IMR-90 (cell line): ENCODE measurements at regions not wholly inside any gene's neighbourhood (a gene's known extent, or its start where the extent isn't known, plus 50 kb on each side); places are given as distances from the start of the nearest gene placed in this dataset.

Experiments used
- ATAC-seq: fragments of 200-7000 bp; cut with Tn5 transposase; 2 replicates; pipeline ENCODE4 v1.9.1; 2020; ENCODE audit warnings: low read depth, mild to moderate bottlenecking, moderate library complexity
- BruUV-seq: library from RNA; stranded (reverse); fragments of 400-500 nt; replicated peaks from 2 replicates; lab custom pipeline; 2021; lab: Mats Ljungman, UMichigan
- CTCF ChIA-PET: fragments of 300-600 bp; formaldehyde crosslinking; extraction: SDS; loops from one replicate; lab custom pipeline; 2021; ENCODE audit warnings: antibody characterized with exemption; lab: Yijun Ruan, JAX
- POLR2A ChIA-PET: fragments of 300-600 bp; sonication (Branson Sonifier 250); formaldehyde crosslinking; loops from one replicate; lab custom pipeline; 2022; ENCODE audit warnings: antibody characterized with exemption; ENCODE audit not compliant: unreplicated experiment; lab: Charles Lee
- DNase-seq: peaks from one replicate; pipeline ENCODE4 v3.0.0; 2013
- H2AFZ ChIP-seq: replicated peaks from 2 replicates; pipeline ENCODE3; 2013; ENCODE audit warnings: low read length, mild to moderate bottlenecking; ENCODE audit not compliant: poor library complexity
- H2AK5ac ChIP-seq: 2 replicates; pipeline ENCODE4 v1.6.1; 2013; ENCODE audit warnings: low read depth, low read length, inconsistent platforms
- H2AK9ac ChIP-seq: replicated peaks from 2 replicates; pipeline ENCODE3; 2013; ENCODE audit warnings: mild to moderate bottlenecking, low read depth, low read length, moderate library complexity; ENCODE audit not compliant: poor library complexity
- H2BK120ac ChIP-seq: 2 replicates; pipeline ENCODE4 v1.6.1; 2013; ENCODE audit warnings: low read depth, low read length, inconsistent platforms
- H2BK15ac ChIP-seq: 3 replicates; pipeline ENCODE4 v1.6.1; 2013; ENCODE audit warnings: low read depth, low read length, inconsistent platforms
- H2BK20ac ChIP-seq: 2 replicates; pipeline ENCODE4 v1.6.1; 2013; ENCODE audit warnings: low read depth, mild to moderate bottlenecking, inconsistent platforms, low read length, moderate library complexity
- H2BK5ac ChIP-seq: 2 replicates; pipeline ENCODE4 v1.6.1; 2013; ENCODE audit warnings: mild to moderate bottlenecking, low read depth, low read length, inconsistent platforms; ENCODE audit not compliant: poor library complexity, severe bottlenecking
- H3K14ac ChIP-seq: replicated peaks from 2 replicates; pipeline ENCODE4 v1.6.1; 2013; ENCODE audit warnings: low read depth, low read length, inconsistent platforms
- H3K18ac ChIP-seq: 2 replicates; pipeline ENCODE4 v1.6.1; 2013; ENCODE audit warnings: low read depth, low read length, control low read depth
- H3K23ac ChIP-seq: 2 replicates; pipeline ENCODE4 v1.6.1; 2013; ENCODE audit warnings: low read depth, low read length, inconsistent platforms
- H3K27ac ChIP-seq: 2 replicates; pipeline ENCODE4 v1.5.1; 2013; ENCODE audit warnings: mild to moderate bottlenecking, control low read depth, low read length; ENCODE audit not compliant: insufficient read depth
- H3K27me3 ChIP-seq: 2 replicates; pipeline ENCODE4 v1.6.1; 2013; ENCODE audit warnings: low read length; ENCODE audit not compliant: control insufficient read depth, insufficient read depth
- H3K36me3 ChIP-seq: 2 replicates; pipeline ENCODE4 v1.6.1; 2013; ENCODE audit warnings: low read length, mixed read lengths; ENCODE audit not compliant: control insufficient read depth, insufficient read depth
- H3K4ac ChIP-seq: 2 replicates; pipeline ENCODE4 v1.6.1; 2013; ENCODE audit warnings: low read depth, low read length, inconsistent platforms
- H3K4me1 ChIP-seq: 2 replicates; pipeline ENCODE4 v1.6.1; 2013; ENCODE audit warnings: low read length, mixed read lengths; ENCODE audit not compliant: control insufficient read depth, insufficient read depth
- H3K4me2 ChIP-seq: 2 replicates; pipeline ENCODE4 v1.6.1; 2013; ENCODE audit warnings: low read depth, mild to moderate bottlenecking, control low read depth, low read length, moderate library complexity
- H3K4me3 ChIP-seq: 2 replicates; pipeline ENCODE4 v1.5.1; 2013; ENCODE audit warnings: low read depth, mild to moderate bottlenecking, control low read depth, low read length, moderate library complexity; ENCODE audit not compliant: insufficient read depth
- H3K56ac ChIP-seq: 2 replicates; pipeline ENCODE4 v1.6.1; 2013; ENCODE audit warnings: low read length, inconsistent platforms; ENCODE audit not compliant: insufficient read depth; ENCODE audit errors: extremely low read depth
- H3K79me1 ChIP-seq, 2 experiments: 2 replicates each; pipeline ENCODE4 v1.6.1; 2013; ENCODE audit warnings: low read length in 2 of 2, inconsistent platforms in 1 of 2, low read depth in 1 of 2
- H3K9ac ChIP-seq: 2 replicates; pipeline ENCODE4 v1.6.1; 2013; ENCODE audit warnings: low read depth, low read length, control low read depth
- H3K9me1 ChIP-seq: 2 replicates; pipeline ENCODE4 v1.6.1; 2013; ENCODE audit warnings: low read length, inconsistent platforms; ENCODE audit not compliant: insufficient read depth
- H3K9me3 ChIP-seq: 2 replicates; pipeline ENCODE4 v1.6.1; 2013; ENCODE audit warnings: low read length; ENCODE audit not compliant: control insufficient read depth, insufficient read depth
- H4K20me1 ChIP-seq: 2 replicates; pipeline ENCODE4 v1.6.1; 2013; ENCODE audit warnings: low read length, inconsistent platforms; ENCODE audit not compliant: insufficient read depth
- H4K5ac ChIP-seq: 2 replicates; pipeline ENCODE4 v1.6.1; 2013; ENCODE audit warnings: mild to moderate bottlenecking, low read depth, low read length, control low read depth
- H4K8ac ChIP-seq, 2 experiments: 2 replicates each; pipeline ENCODE4 v1.6.1; 2013; ENCODE audit warnings: low read depth in 2 of 2, low read length in 2 of 2, control low read depth in 1 of 2, inconsistent platforms in 1 of 2
- H4K91ac ChIP-seq: 2 replicates; pipeline ENCODE4 v1.6.1; 2013; ENCODE audit warnings: low read depth, low read length, inconsistent platforms; ENCODE audit not compliant: insufficient read depth
- CHD1 ChIP-seq: IDR thresholded peaks from 2 replicates; pipeline ENCODE4 v1.6.1; 2012; ENCODE audit warnings: low read depth, low read length, improper control_type of control experiment
- FOS ChIP-seq: fragments of 150-350 bp; IDR thresholded peaks from 2 replicates; pipeline ENCODE4 v1.6.1; 2016; ENCODE audit warnings: low read depth, low read length
- MAFK ChIP-seq: IDR thresholded peaks from 2 replicates; pipeline ENCODE4 v1.6.1; 2012; ENCODE audit warnings: low read depth, low read length, improper control_type of control experiment
- NFE2L2 ChIP-seq: fragments of 150-350 bp; IDR thresholded peaks from 2 replicates; pipeline ENCODE4 v1.6.1; 2016; ENCODE audit warnings: low read depth, mild to moderate bottlenecking, low read length
- RAD21 ChIP-seq: IDR thresholded peaks from 2 replicates; pipeline ENCODE4 v1.6.1; 2012; ENCODE audit warnings: low read length, improper control_type of control experiment
- SMC3 ChIP-seq: fragments of 150-350 bp; IDR thresholded peaks from 2 replicates; pipeline ENCODE4 v1.6.1; 2016; ENCODE audit warnings: low read depth, mild to moderate bottlenecking, antibody characterized with exemption, low read length, moderate library complexity
- WGBS, 2 experiments: methylation state at CpG; one replicate each; pipeline versions ENCODE4 v1.1.5 to v1.1.7; 2013; ENCODE audit warnings: missing lambda C conversion rate in 2 of 2; ENCODE audit not compliant: insufficient read length in 1 of 2; ENCODE audit errors: extremely low coverage in 2 of 2; 5-methylcytosine and 5-hydroxymethylcytosine counted together
- dilution Hi-C: fragments of 300-500 bp; cut with HindIII; formaldehyde crosslinking; loops from one replicate; pipeline ENCODE4 v1.14.3; 2018; ENCODE audit warnings: low sequenced_read_pairs; ENCODE audit not compliant: unreplicated experiment
- in situ Hi-C: fragments of 300-500 bp; cut with MboI; formaldehyde crosslinking; loops from 3 replicates; pipeline ENCODE4 v1.14.3; 2019; ENCODE audit warnings: low sequenced_read_pairs, inconsistent platforms, mixed read lengths
- intact Hi-C: fragments of 100-400 bp; cut with micrococcal nuclease; formaldehyde crosslinking; loops from 2 replicates; pipeline ENCODE4 v1.10.0; 2022
- TF ChIP-seq, protein P1 (sequence below): conservative IDR thresholded peaks from 2 replicates; pipeline ENCODE4 v1.5.1; 2012; ENCODE audit warnings: mild to moderate bottlenecking, low read depth, low read length, improper control_type of control experiment

DNA sequence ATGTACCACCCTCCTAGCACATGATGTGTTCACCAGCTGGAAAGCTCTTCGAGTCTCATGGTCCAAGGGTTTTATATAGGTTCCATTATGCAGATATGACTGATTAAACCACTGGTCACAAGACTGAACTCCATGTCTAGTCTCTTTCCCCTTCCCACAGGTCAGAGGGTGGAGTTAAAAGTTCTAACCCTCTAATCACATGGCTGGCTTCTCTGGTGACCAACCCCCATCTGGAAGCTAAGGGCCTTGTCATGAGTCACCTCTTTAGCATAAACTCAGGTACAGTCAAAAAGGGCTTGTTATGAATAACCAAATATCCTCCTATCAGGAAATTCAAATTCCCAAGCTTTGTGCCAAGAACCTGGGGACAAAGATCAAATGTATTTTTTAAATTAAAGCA, 52.0 kb upstream of the KLHL31 start:
- Histone ChIP-seq H3K9me1 (no peaks in the 10 kb centered on the region), H3K27me3 (no peaks in the 10 kb centered on the region; the same call in 1 of the 2 replicates), H3K56ac (no peak overlapping the region), H3K27ac (no peak overlapping the region), H3K4me1 (peaks cover 6% of the 10 kb centered on the region), H3K9me3 (no peaks in the 10 kb centered on the region), H3K18ac (no peak overlapping the region; the same call in 1 of the 2 replicates), H2AK9ac (no peak overlapping the region), H4K20me1 (no peaks in the 10 kb centered on the region), H2BK120ac (peak overlapping the region; percentile 39; the same call in 1 of the 2 replicates), H3K79me1 (no peaks in the 10 kb centered on the region), H2AK5ac (no peak overlapping the region), H4K8ac (no peak overlapping the region), H2BK5ac (no peak overlapping the region), H3K4me2 (no peak overlapping the region), H3K36me3 (no peaks in the 10 kb centered on the region), H3K9ac (no peak overlapping the region), H2AFZ (no peak overlapping the region), H3K4ac (no peak overlapping the region; the same call in 1 of the 2 replicates), H2BK20ac (no peak overlapping the region), H4K91ac (peak overlapping the region; percentile 20; the same call in 1 of the 2 replicates), H3K23ac (no peak overlapping the region), H4K5ac (no peak overlapping the region), H3K4me3 (no peak overlapping the region), H2BK15ac (0 out of 3 replicates have a peak overlapping the region, but pooled peaks have one; percentile 4), H3K14ac (0 out of 2 replicates have a peak overlapping the region, but pooled peaks have one; percentile 30)
- dilution Hi-C loops = no loop called here
- no TSS peak for BruUV-seq
- TF ChIP-seq FOS (no peak), CHD1 (no peak), SMC3 (no peak), NFE2L2 (no peak), RAD21 (no peak), MAFK (no peak)
- TF ChIP-seq, protein P1, sequence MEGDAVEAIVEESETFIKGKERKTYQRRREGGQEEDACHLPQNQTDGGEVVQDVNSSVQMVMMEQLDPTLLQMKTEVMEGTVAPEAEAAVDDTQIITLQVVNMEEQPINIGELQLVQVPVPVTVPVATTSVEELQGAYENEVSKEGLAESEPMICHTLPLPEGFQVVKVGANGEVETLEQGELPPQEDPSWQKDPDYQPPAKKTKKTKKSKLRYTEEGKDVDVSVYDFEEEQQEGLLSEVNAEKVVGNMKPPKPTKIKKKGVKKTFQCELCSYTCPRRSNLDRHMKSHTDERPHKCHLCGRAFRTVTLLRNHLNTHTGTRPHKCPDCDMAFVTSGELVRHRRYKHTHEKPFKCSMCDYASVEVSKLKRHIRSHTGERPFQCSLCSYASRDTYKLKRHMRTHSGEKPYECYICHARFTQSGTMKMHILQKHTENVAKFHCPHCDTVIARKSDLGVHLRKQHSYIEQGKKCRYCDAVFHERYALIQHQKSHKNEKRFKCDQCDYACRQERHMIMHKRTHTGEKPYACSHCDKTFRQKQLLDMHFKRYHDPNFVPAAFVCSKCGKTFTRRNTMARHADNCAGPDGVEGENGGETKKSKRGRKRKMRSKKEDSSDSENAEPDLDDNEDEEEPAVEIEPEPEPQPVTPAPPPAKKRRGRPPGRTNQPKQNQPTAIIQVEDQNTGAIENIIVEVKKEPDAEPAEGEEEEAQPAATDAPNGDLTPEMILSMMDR = no peak
- no CpG with 5 or more reads among the region's 1 CpG for WGBS, 2 experiments
- in situ Hi-C loops = no loop called here
- DNase-seq (no peak), ATAC-seq (no peak)
- intact Hi-C loops = loop anchor here (5.0 kb wide), 1 partner anchor 65 kb away; no protein-coding TSS in a partner anchor
- ChIA-PET POLR2A (no interaction called here), CTCF (interaction anchor here (1.2 to 3.4 kb wide), 3 partner anchors 8 to 238 kb away, joined by 4 to 24 read pairs (median 23); no protein-coding TSS in a partner anchor)
